Inferior parietal cortex (tissue), 1 donor: ENCODE measurements at regions not wholly inside any gene's neighbourhood (a gene's known extent, or its start where the extent isn't known, plus 50 kb on each side); places are given as distances from the start of the nearest gene placed in this dataset.

Experiments used
- DNase-seq: peaks from one replicate; pipeline ENCODE4 v3.0.0-alpha.2; 2016; ENCODE audit errors: extremely low spot score

DNA sequence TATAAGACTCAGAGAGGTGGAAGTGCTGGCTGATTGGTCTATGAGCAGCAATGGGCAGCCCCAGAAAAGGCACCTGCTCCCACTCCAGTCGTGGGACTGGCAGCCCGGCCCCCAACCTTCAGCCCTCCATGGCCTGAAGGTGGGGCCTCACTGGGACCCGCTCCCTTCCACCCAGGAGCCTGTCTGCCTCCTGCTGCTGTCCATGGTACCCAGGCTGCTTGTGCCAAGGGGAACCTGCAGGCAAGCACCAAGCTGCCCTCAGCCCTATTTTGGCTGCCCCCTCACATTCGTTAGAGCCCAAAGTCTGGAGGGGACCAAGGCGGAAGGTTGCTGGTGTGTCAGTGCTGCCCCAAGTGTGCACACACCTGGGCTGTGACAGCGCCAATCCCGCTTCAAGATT is 2304.9 kb downstream of the PCDH9 start:
- DNase-seq, result no peak

DNA sequence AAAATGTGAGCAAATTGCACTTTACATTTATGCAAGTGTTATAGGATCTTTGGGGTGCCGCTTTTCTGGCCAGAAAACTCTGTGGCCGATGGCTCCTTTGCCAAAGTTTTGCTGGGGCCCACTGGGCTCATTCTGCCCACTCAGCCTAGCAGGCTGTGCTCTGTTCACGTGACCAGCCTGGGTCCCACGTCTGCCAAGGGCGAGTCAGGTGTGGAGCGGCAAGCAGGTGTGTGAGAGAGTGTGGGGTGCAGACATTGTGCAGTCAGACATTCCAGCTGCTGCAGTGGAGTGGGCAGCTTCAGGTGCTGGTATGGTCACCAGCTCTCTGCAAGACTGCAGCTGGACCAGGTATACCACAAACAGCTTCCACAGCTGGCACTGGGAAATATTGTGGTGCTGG is 2305.7 kb downstream of the PCDH9 start:
- no peak for DNase-seq

DNA sequence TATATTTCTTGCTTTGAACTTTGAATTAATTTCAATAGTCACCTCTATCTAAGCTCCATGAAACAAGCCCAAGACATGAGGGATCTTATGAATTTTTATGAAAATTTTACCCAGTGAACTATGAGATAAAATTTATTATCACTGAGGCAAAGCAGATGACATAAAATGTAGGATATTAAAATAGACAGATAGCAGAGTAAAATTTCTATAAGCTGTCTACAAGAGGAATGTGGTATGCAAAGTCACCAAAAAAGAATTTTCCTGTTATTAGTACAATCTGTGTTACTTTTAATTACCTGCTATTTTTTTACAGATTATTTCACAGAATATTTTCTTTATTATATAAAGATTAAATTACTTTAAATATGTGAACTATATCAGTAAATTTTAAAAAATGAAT is 2312.6 kb downstream of the PCDH9 start:
- DNase-seq, result no peak

DNA sequence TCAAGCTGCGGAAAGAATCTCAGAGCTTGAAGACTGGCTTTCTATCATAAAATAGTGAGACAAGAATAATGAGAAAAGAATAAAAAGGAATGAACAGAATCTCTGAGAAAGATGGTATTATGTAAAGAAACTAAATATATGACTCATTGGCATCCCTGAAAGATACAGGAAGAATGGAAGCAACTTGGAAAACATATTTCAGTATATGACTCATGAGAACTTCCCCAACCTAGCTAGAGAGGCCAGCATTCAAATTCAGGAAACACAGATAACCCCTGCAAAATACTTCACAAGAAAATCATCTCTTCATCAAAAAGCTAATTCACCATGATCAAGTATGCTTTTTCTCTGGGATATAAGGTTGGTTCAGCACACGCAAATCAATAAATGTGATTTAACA is 2318.0 kb downstream of the PCDH9 start:
- DNase-seq, result no peak

DNA sequence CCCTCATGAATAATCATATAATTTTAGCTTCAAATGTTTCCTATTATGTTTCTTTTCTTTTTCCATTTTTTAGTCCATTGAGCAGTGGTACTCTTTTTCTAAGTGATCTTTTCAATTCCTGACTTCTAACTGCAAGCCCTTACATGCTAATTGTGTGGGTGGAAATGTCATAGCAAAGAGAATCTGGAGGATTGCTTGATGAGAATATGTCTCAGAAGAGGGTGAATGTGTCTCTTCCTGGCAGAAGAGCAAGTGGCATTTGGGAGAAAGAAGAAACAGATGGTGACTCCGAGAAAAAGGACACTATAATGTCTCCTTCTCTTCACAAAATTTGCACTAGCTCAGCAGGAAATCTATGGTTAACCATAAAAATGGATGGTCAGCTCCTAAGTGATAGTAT is 2320.0 kb downstream of the PCDH9 start:
- DNase-seq, result peak; percentile 27

DNA sequence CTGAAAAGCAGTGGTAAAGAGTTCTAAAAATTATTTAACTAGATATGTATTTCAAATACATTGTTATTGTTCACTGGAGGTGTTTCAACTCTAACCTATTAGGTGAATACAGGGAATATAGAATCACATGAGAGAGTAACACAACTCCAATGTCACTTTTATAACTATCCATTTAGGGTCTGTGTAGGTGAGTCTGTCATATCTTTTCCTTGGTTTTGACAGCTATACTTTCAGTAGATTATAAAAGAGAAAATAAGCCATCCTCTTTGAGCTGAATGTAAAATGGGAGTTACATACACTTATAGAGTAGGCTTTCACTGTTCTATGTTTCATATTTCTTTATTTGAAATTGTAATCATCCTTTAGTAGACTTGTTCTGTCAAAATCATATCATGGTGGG is 2321.0 kb downstream of the PCDH9 start:
- DNase-seq, result no peak

DNA sequence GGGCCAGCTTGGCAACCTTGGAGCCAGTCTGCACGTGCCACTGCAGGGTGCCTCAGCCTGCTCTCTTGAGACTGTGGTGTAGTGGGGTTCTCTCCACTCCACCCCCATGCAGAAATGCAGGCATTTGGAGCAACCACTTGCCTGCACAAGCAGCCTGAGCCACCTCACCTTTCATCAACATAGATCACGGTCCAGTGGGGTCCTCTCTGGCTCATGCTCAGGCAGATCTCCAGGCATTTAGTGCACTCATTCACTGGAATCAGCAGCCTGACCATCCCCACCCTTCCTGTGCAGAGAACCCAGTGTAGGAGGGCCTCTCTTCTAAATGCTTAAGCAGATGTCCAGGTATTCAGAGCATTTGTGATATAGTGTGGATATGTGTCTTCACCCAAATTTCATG is 2330.1 kb downstream of the PCDH9 start:
- no peak for DNase-seq

DNA sequence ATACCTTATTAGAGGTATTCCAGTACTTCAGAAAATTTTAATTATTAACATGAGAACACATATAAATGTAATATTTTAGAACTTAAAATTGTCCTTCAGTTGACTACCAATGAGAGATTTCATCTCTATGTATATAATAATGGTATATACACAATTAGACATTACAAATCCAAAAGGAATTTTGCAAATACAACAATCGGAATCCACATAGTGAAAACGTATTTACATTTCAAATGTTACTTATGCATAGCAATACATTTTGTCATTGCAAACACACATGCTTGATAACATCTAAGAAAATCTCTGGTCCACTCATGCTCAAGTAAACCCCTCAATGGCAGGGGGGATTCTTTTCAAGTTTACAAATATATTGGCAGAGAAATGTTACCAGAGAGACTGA is 2345.2 kb downstream of the PCDH9 start:
- no peak for DNase-seq

DNA sequence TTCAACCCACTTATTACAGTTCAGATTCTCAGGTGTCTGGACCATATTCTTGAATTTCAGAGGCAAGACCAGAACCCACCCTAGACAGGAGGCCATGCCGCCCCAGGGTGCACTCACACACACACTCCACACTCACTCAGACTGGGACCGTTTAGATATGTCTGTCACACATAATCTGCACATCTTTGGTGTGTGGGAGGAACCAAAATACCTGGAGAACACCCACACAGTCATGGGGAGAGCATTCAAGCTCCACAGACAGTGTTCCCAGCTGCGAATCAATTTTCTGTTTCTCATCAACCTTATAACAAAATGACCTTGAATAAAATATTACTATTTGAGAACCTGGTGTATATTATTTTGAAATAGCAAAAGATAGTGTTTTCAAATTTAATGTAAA is 2353.0 kb downstream of the PCDH9 start:
- no peak for DNase-seq

DNA sequence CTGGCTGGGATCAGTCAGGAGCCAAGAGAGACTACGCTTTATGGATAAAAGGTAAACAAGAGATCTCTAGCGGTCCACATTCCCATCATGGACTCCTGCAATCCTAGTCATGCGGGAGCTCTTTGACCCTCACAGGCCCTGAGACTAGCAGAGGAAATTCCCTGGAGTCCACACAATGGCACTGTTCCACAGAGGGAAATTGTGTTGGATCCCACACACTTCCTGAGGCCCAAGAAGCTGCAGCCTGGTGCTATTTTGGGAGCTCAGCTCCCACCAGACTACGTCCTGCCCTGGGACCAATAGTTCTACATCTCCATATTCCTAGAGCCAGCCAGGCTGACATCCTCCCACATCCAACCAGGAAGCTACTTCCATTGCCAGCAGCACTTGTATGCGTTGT is 2358.4 kb downstream of the PCDH9 start:
- DNase-seq, result no peak

DNA sequence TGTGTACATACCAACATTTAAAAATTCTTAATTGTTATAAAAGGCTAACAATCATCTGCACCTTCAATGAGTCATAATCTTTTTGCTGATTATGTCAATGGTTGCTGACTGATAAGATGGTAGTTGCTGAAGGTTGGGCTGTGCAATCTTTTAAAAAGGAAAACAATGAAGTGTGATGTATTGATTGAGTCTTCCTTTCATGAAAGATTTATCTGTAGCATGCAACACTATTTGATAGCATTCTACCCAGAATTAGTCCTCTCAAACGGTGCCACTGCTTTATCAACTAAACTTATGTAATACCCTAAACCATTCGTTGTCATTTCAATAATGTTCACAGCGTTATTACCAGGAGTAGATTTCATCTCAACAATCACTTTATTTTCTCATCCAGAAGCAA is 2360.6 kb downstream of the PCDH9 start:
- DNase-seq, result no peak

DNA sequence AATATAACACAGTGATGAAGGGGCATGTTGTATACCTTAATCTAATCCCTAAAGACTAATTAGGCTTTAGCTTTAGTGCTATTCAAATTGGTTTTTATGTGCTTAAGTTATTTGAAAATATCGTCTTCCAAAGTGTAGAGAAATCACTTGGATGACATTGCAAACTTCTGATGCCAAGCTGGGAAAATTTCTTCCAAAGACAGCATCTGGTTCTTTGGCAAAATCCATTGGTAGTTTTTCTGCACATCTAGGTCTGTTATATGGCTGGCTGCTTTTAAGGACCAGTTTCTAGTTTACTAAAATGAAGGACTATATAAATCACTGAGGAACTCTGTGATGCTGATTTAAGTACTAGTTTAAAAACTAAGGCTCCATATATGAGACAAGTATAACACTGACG is 2362.3 kb downstream of the PCDH9 start:
- no peak for DNase-seq

DNA sequence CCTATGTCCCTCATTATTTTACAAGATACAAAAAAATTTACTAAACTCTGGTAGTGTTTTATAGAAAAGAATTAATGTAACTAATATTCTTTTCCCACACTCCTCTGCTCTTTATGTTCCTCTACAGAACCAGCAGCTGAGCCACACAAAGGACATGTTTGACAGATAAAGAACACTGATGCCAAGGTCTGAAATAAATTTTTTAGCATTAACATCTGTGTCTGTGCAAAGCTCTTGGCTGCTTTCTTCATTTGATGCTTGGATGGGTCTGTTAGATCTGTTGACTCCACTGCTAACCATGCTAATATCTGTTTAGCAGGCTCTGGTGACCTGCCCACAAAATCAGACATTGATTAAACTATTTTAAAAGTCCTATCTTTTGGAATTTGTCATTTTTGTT is 2363.8 kb downstream of the PCDH9 start:
- DNase-seq, result no peak

DNA sequence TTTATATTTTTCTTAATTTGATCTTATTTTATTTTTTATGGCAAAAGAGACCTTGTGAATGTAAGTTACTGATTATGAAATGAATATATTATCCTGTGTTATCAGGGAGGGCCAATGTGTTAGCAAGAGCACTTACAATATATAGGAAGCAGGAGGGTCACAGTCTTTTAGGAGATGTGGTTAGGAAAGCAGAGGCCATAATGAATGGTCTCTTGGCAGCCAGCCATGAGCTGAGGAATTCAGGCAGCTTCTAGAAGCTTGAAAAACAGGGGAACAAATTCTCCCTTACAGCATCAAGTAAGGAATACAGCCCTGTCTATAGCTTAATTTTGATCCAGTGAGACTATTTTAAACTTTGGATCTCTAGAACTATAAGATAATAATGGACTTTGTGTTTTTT is 2374.6 kb downstream of the PCDH9 start:
- no peak for DNase-seq

DNA sequence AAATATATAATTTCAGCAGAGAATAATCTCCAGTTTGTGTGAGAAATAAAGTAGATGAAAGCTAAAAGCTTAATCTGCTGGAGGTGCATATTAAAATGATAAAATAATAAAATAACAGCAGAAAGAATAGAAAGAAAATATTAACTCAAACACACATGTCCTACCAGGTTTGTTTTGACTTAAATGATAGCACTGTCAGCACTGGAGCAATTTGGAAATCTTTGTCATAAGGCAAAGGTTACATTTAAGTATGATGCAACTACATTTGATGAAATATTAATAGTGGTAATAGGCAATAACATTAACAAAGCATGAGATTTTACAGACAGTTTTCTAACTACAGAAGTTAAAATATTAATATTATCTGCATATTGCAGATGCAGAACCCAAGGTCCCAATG is 2380.1 kb downstream of the PCDH9 start:
- no peak for DNase-seq

DNA sequence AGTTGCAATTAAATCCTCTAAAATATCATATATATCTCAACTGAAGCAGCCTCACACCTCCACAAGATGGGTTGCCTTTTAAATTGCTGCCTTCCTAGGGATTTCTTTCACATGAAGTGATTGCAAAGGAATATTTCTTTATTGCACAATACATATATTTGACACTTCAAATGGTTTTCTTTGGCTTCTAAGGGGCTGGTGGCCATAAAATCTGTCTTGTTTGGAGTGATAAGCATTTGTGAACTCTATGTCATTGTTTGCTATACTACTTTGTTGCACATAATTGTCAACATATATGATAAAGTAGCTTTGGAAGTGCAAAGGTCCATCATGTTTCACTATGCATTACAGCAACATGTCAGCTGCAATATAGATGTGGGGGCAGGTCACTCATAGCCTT is 2380.9 kb downstream of the PCDH9 start:
- DNase-seq, result no peak

DNA sequence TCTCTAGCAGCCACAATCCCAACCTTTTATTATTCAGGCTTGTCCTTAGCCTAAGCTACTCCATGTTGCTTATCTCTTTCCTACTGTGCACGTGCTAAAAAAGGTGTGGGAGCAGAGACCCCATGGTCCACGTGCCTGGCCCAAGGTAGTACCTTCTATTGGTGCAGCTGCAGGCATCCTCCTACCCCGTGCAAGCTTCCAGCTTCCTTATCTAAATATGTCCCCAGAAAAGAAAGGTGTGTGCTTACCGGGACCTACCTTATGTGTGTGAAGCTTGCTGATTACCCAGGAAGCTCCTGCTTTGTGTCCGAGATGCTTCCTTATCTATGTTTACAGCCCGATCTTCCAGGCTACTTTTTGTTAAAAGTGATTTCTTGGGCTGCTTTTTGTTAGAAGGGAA is 2382.4 kb downstream of the PCDH9 start:
- DNase-seq, result no peak

DNA sequence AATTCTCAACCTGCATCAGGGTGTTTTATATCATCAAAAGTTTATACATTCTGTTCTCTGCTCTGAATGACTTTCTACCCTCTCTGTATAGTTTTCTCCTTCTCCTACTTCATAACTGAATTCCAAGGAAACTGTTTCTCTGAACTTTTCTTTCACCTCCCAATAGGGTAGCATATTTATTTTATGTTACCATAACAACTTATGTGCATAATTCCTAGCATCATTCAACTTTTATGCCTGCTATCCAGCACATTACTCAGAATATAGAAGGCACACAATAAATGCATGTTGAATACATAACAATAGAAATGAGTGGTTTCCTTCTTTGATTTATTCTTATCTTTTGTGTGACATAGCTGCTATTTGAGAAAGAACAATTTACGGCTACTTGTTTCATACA is 2385.0 kb downstream of the PCDH9 start:
- no peak for DNase-seq

DNA sequence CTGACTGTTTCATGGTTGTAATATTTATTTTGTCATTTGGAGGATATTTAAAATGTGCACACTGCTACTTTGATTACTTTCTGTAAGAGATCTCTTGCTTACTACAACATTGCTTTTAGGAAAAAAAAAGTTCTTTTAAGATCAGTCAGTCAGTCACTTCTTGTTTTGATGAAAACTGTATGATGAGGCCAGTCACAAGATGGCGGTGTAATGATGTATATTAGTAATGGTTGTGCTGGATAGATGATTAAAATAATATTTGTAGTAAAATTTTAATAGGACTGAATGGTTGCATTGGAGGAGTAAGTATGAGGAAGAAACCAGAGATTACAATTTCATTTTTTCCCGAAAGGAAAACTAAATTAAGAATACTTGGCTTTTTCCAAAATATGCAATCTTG is 2411.1 kb downstream of the PCDH9 start:
- DNase-seq, result no peak

DNA sequence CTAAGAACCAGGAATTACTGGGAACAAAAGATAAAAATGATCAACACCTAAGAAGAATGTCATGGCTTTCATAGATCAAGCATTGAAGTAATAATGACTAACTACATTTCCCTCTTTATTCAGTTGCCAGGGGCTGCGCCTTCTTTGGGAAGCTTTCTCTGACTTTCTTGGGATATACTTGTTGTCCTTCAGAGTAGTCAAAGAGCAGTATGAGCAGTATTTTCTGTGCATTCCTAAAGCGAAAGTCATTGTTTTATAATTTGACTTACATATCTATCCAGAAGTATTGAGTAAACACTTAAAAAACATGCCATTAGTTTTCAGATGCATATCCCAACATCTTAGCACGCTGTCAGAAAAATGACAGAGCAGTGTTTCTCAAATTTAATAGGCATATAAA is 2412.4 kb downstream of the PCDH9 start:
- no peak for DNase-seq

DNA sequence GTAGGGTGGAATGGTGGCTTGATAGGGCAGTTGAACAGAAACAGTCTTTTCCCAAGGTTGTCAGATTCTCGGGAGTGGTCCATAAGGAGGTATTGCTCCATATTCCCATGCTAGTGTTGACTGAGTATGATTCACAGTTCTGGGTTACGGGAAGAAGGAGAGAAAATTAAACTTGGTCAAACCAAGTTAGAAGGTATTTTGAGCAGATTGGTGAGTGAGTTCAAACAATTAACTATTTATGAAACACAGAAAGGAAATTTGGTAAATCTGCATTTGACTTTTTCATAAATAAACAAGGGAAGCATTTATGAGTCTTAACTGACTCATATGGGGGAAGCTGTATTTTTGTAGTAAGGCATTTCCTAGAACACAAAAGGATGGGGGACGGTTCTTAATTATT is 2419.4 kb downstream of the PCDH9 start:
- DNase-seq, result no peak

DNA sequence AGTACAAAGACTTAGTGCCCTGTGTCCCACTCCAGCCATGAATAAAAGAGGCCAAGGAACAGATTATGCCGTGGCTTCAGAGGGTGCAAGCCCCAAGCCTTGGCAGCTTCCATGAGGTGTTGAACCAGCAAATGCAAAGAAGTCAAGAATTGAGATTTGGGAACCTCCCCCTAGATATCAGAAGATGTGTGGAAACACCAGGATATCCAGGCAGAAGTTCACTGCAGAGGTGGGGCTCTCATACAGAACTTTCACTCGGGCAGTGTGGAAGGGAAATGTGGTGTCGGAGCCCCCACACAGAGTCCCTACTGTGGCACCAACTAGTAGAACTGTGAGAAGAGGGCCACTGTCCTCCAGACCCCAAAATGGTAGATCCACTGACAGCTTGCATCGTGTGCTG is 2421.4 kb downstream of the PCDH9 start:
- DNase-seq, result no peak

DNA sequence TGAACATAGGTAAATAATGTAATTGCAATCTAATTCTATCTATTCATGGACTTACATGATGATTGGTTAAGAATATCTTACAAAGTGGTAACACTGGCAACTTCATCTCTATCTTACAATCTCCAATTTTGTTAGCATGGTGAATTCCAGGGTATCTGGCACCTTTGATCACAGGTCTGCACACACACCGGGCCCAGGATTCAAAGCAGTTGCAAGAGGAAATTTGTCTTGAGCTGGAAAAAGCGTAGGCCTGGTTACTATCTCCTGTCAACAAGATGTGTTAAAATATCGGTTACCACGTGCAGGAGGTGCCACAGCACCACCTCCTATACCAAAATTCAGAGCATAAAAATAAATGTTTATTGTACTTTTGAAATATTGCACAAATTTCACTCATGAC is 2428.4 kb downstream of the PCDH9 start:
- no peak for DNase-seq

DNA sequence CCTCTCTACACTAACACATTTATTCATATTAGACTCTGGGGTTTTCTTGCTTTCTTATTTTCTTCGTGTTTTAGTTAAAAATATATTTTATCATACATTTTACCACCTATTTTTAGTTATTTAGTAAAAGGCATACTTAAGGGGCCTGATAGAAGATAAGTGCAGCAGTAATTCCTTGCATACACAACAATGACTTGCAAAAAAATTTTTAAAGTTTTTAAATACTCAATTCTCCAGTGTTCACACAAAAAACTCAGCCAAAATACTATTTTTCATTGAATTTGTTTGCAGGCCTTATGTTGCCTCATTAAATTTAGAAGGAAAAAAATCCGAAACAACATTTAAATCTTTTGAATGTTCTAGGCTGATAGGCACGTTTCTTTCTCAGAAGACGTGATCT is 2431.7 kb downstream of the PCDH9 start:
- no peak for DNase-seq

DNA sequence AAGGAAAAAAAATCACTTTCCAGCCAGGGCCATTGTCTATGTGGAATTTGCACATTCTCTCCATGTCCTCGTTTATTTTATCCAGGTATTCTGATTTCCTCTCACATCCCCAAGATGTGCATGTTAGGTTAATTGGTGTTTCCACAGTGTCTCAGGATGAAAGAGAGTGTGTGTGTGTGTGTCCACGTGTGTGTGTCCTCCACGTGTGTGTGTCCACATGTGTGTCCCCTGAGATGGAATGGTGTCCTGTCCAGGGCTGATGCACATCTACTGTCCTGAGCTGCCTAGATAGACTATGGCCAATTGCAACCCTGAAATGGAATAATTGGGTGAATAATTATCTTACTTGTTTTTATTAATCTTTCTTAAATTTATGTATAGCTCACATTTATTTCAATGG is 2436.5 kb downstream of the PCDH9 start:
- DNase-seq, result no peak
